HepG2 (cell line): ENCODE measurements at regions not wholly inside any gene's neighbourhood (a gene's known extent, or its start where the extent isn't known, plus 50 kb on each side); places are given as distances from the start of the nearest gene placed in this dataset.

Experiments
- ATAC-seq: fragments of 200-7000 bp; cut with Tn5 transposase; 3 replicates; pipeline ENCODE4 v1.9.1; 2020; ENCODE audit warnings: mild to moderate bottlenecking, moderate library complexity
- BruUV-seq: library from RNA; stranded (reverse); fragments of 400-500 nt; replicated peaks from 2 replicates; lab custom pipeline; 2021; lab: Mats Ljungman, UMichigan
- CTCF ChIA-PET: fragments of 300-600 bp; formaldehyde crosslinking; extraction: SDS; loops from one replicate; lab custom pipeline; 2021; ENCODE audit warnings: low total read pairs, inconsistent platforms, low intra/inter-chr PET ratio; lab: Yijun Ruan, JAX
- POLR2A ChIA-PET: fragments of 350-600 bp; sonication (Branson Sonifier 250); formaldehyde crosslinking; loops from one replicate; lab custom pipeline; 2020; ENCODE audit warnings: antibody characterized with exemption, inconsistent platforms; lab: Yijun Ruan, JAX
- DNase-seq: peaks from one replicate; pipeline ENCODE4 v3.0.0-alpha.2; 2015; ENCODE audit warnings: low spot score
- FAIRE-seq: peaks from 3 replicates; lab custom pipeline; 2011; peaks lifted over from hg19 to GRCh38; lab: Jason Lieb, UNC
- H2AFZ ChIP-seq: one replicate; pipeline ENCODE4 v1.6.1; 2011; ENCODE audit warnings: low read length, inconsistent platforms
- H3K27ac ChIP-seq: fragments of 300-600 bp; 3 replicates; pipeline ENCODE4 v1.8.0; 2011; ENCODE audit warnings: mixed run types, mild to moderate bottlenecking, mixed read lengths, low read length, inconsistent platforms; ENCODE audit not compliant: insufficient read depth; ENCODE audit errors: extremely low read length
- H3K27me3 ChIP-seq, 2 experiments: fragments of 200-600 bp in 1 of 2; 2 replicates in 1 of 2; 3 replicates in 1 of 2; pipeline versions ENCODE4 v1.6.0 to v1.8.0; 2011; ENCODE audit warnings: low read length in 2 of 2, mild to moderate bottlenecking in 2 of 2, moderate library complexity in 2 of 2, inconsistent platforms in 1 of 2; ENCODE audit not compliant: insufficient read depth in 2 of 2, control insufficient read depth in 1 of 2
- H3K36me3 ChIP-seq, 2 experiments: fragments of 200-600 bp in 1 of 2; replicated peaks in 1 of 2; 2 replicates in 1 of 2; 3 replicates in 1 of 2; pipeline versions ENCODE4 v1.5.1 to v1.8.0; 2011; ENCODE audit warnings: low read length in 2 of 2, inconsistent platforms in 1 of 2; ENCODE audit not compliant: insufficient read depth in 2 of 2, control insufficient read depth in 1 of 2
- H3K4me1 ChIP-seq: 2 replicates; pipeline ENCODE4 v1.5.1; 2012; ENCODE audit warnings: low read length, inconsistent platforms; ENCODE audit not compliant: insufficient read depth
- H3K4me2 ChIP-seq: 2 replicates; pipeline ENCODE4 v1.6.0; 2011; ENCODE audit warnings: low read depth, low read length, inconsistent platforms
- H3K4me3 ChIP-seq, 3 experiments: fragments of 200-600 bp in 1 of 3; sonication (generic), shearing (Covaris generic) in 1 of 3; replicated peaks in 1 of 3; 2 replicates each; pipeline ENCODE4 v1.5.1; 2011 to 2016; ENCODE audit warnings: low read length in 3 of 3, inconsistent platforms in 2 of 3, low read depth in 2 of 3, mild to moderate bottlenecking in 2 of 3, control low read depth in 1 of 3, mixed read lengths in 1 of 3; ENCODE audit not compliant: insufficient read depth in 1 of 3
- H3K79me2 ChIP-seq: one replicate; pipeline ENCODE4 v1.6.1; 2011; ENCODE audit warnings: low read length, inconsistent platforms; ENCODE audit not compliant: insufficient read depth
- H3K9ac ChIP-seq: 2 replicates; pipeline ENCODE4 v1.6.0; 2011; ENCODE audit warnings: mild to moderate bottlenecking, low read depth, low read length, inconsistent platforms; ENCODE audit not compliant: insufficient read depth
- H3K9me3 ChIP-seq: 2 replicates; pipeline ENCODE4 v1.5.1; 2012; ENCODE audit warnings: mild to moderate bottlenecking, low read length
- H4K20me1 ChIP-seq: 2 replicates; pipeline ENCODE4 v1.6.0; 2011; ENCODE audit warnings: inconsistent platforms, mild to moderate bottlenecking, low read length, moderate library complexity; ENCODE audit not compliant: insufficient read depth
- HOXA9 ChIP-seq: sonication (generic); formaldehyde crosslinking; IDR thresholded peaks from 2 replicates; pipeline ENCODE4 v1.8.1; 2022; ENCODE audit warnings: missing genetic modification reagents, mild to moderate bottlenecking, moderate library complexity, borderline replicate concordance
- PRDM10 ChIP-seq: sonication (generic); formaldehyde crosslinking; IDR thresholded peaks from 2 replicates; pipeline ENCODE4 v1.4.0; 2020; ENCODE audit warnings: low read depth, missing genetic modification reagents
- YEATS2 ChIP-seq: sonication (generic); formaldehyde crosslinking; IDR thresholded peaks from 2 replicates; pipeline ENCODE4 v1.4.0; 2020; ENCODE audit warnings: missing genetic modification reagents, borderline replicate concordance
- ZNF335 ChIP-seq: sonication (generic); formaldehyde crosslinking; IDR thresholded peaks from 2 replicates; pipeline ENCODE4 v1.4.0; 2020; ENCODE audit warnings: missing genetic modification reagents
- ZNF749 ChIP-seq: sonication (generic); formaldehyde crosslinking; IDR thresholded peaks from 2 replicates; pipeline ENCODE4 v1.8.0; 2022; ENCODE audit warnings: mild to moderate bottlenecking, missing genetic modification reagents, moderate library complexity, borderline replicate concordance
- in situ Hi-C: cut with HindIII; loops from 2 replicates; pipeline ENCODE4 v1.10.0; 2017; ENCODE audit warnings: low pct_unique_long_range_greater_than_20kb; ENCODE audit not compliant: extremely low pct_ligation_motif_present
- intact Hi-C: fragments of 100-400 bp; cut with micrococcal nuclease; formaldehyde crosslinking; loops from one replicate; pipeline ENCODE4 v1.10.0; 2022; ENCODE audit not compliant: unreplicated experiment
- TF ChIP-seq, protein P1 (sequence below): sonication (generic); formaldehyde crosslinking; conservative IDR thresholded peaks from 2 replicates; pipeline ENCODE4 v1.8.1; 2023; ENCODE audit warnings: missing genetic modification reagents
- TF ChIP-seq, protein P2 (sequence below): sonication (generic); formaldehyde crosslinking; IDR thresholded peaks from 2 replicates; pipeline ENCODE4 v1.4.0; 2020; ENCODE audit warnings: missing genetic modification reagents

GRCh38 chr1:34479731-34480130, 275.1 kb upstream of the GJB5 start (continued):
- TF ChIP-seq YEATS2 (CRISPR knock-in tag) = no peak
- TF ChIP-seq, protein P1, sequence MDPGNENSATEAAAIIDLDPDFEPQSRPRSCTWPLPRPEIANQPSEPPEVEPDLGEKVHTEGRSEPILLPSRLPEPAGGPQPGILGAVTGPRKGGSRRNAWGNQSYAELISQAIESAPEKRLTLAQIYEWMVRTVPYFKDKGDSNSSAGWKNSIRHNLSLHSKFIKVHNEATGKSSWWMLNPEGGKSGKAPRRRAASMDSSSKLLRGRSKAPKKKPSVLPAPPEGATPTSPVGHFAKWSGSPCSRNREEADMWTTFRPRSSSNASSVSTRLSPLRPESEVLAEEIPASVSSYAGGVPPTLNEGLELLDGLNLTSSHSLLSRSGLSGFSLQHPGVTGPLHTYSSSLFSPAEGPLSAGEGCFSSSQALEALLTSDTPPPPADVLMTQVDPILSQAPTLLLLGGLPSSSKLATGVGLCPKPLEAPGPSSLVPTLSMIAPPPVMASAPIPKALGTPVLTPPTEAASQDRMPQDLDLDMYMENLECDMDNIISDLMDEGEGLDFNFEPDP (CRISPR knock-in tag) = no peak
- TF ChIP-seq ZNF749 = no peak
- TF ChIP-seq, all 625 proteins: peak for 0

DNA sequence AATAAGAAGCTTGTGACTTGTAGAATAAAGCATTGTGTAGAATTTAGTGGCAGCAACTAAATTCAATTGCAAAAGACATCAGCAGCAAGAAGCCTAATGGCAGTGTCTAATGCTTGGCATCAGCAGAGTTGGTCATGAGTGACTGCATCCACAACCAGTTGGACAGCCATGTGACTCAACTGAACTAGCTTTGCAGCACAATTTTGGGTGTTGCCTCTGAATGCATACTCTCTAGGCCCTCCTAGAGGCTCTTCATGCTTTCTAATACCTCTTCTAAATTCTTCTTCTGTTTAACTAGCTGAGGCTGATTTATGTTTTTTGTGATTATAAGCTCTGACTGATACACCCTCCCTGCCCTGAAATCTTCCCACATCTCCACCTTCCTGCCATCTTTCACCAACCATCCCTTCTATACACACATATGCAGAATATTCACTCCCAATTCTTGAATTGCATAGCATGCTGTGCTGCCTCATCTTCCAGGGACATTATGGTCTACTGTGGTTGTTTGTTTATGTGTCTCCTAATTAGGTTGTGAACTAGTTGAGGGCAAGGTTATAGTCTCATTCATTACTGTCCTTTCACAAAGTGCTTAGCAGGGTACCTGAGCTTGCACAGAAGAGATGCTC, 266.7 kb upstream of the GJB5 start:
- Histone ChIP-seq H3K9ac (no peak overlapping the region), H3K4me1 (no peaks in the 10 kb centered on the region), H3K79me2 (no peaks in the 10 kb centered on the region), H3K27me3 (no peaks in the 10 kb centered on the region), H2AFZ (no peak overlapping the region), H3K27ac (no peak overlapping the region), H4K20me1 (no peaks in the 10 kb centered on the region), H3K4me2 (no peak overlapping the region), H3K4me3 (no peak overlapping the region), H3K9me3 (peaks cover 21% of the 10 kb centered on the region), H3K36me3 (no peaks in the 10 kb centered on the region)
- ATAC-seq (no peak), DNase-seq (no peak), FAIRE-seq (no peak)
- in situ Hi-C loops (no loop called here), intact Hi-C loops (no loop called here)
- BruUV-seq = no TSS peak
- CTCF ChIA-PET = no interaction called here
- POLR2A ChIA-PET = no interaction called here
- no peak for TF ChIP-seq HOXA9 (CRISPR knock-in tag)
- TF ChIP-seq ZNF335 = no peak
- TF ChIP-seq, protein P2, sequence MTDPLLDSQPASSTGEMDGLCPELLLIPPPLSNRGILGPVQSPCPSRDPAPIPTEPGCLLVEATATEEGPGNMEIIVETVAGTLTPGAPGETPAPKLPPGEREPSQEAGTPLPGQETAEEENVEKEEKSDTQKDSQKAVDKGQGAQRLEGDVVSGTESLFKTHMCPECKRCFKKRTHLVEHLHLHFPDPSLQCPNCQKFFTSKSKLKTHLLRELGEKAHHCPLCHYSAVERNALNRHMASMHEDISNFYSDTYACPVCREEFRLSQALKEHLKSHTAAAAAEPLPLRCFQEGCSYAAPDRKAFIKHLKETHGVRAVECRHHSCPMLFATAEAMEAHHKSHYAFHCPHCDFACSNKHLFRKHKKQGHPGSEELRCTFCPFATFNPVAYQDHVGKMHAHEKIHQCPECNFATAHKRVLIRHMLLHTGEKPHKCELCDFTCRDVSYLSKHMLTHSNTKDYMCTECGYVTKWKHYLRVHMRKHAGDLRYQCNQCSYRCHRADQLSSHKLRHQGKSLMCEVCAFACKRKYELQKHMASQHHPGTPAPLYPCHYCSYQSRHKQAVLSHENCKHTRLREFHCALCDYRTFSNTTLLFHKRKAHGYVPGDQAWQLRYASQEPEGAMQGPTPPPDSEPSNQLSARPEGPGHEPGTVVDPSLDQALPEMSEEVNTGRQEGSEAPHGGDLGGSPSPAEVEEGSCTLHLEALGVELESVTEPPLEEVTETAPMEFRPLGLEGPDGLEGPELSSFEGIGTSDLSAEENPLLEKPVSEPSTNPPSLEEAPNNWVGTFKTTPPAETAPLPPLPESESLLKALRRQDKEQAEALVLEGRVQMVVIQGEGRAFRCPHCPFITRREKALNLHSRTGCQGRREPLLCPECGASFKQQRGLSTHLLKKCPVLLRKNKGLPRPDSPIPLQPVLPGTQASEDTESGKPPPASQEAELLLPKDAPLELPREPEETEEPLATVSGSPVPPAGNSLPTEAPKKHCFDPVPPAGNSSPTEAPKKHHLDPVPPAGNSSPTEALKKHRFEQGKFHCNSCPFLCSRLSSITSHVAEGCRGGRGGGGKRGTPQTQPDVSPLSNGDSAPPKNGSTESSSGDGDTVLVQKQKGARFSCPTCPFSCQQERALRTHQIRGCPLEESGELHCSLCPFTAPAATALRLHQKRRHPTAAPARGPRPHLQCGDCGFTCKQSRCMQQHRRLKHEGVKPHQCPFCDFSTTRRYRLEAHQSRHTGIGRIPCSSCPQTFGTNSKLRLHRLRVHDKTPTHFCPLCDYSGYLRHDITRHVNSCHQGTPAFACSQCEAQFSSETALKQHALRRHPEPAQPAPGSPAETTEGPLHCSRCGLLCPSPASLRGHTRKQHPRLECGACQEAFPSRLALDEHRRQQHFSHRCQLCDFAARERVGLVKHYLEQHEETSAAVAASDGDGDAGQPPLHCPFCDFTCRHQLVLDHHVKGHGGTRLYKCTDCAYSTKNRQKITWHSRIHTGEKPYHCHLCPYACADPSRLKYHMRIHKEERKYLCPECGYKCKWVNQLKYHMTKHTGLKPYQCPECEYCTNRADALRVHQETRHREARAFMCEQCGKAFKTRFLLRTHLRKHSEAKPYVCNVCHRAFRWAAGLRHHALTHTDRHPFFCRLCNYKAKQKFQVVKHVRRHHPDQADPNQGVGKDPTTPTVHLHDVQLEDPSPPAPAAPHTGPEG (CRISPR knock-in tag) = no peak
- TF ChIP-seq PRDM10 (CRISPR knock-in tag) = no peak
